RWPE2 (cell line): ENCODE measurements at regions not wholly inside any gene's neighbourhood (a gene's known extent, or its start where the extent isn't known, plus 50 kb on each side); places are given as distances from the start of the nearest gene placed in this dataset.

Source experiments
- ATAC-seq: fragments of 200-7000 bp; cut with Tn5 transposase; 3 replicates; pipeline ENCODE4 v1.9.1; 2021; ENCODE audit warnings: low read depth
- DNase-seq: peaks from one replicate; pipeline ENCODE4 v3.0.0-alpha.2; 2020; ENCODE audit warnings: low spot score
- H3K27ac ChIP-seq: fragments of 450-650 bp; 2 replicates; pipeline ENCODE4 v1.5.1; 2017; ENCODE audit warnings: mild to moderate bottlenecking; ENCODE audit not compliant: poor library complexity, severe bottlenecking
- H3K27me3 ChIP-seq: fragments of 250-450 bp; sonication (Bioruptor Pico); 2 replicates; pipeline ENCODE4 v1.5.1; 2021; ENCODE audit warnings: mild to moderate bottlenecking, moderate library complexity; ENCODE audit not compliant: insufficient read depth, poor library complexity, severe bottlenecking
- H3K36me3 ChIP-seq: fragments of 250-450 bp; sonication (Bioruptor Pico); 2 replicates; pipeline ENCODE4 v1.5.1; 2020; ENCODE audit warnings: low read depth, mild to moderate bottlenecking, moderate library complexity
- H3K4me1 ChIP-seq: fragments of 250-450 bp; sonication (Bioruptor Pico); 2 replicates; pipeline ENCODE4 v1.5.1; 2021; ENCODE audit warnings: mild to moderate bottlenecking, moderate library complexity; ENCODE audit not compliant: insufficient read depth, poor library complexity, severe bottlenecking
- H3K4me3 ChIP-seq: fragments of 250-450 bp; sonication (Bioruptor Pico); 2 replicates; pipeline ENCODE4 v1.5.1; 2021; ENCODE audit warnings: mild to moderate bottlenecking, moderate library complexity; ENCODE audit not compliant: severe bottlenecking
- H3K9me3 ChIP-seq: fragments of 250-450 bp; sonication (Bioruptor Pico); 2 replicates; pipeline ENCODE4 v1.5.1; 2021; ENCODE audit warnings: mild to moderate bottlenecking, moderate library complexity; ENCODE audit not compliant: severe bottlenecking
- CTCF ChIP-seq: fragments of 450-650 bp; IDR thresholded peaks from one replicate; pipeline ENCODE4 v1.5.1; 2017; ENCODE audit warnings: mild to moderate bottlenecking, moderate library complexity; ENCODE audit not compliant: poor library complexity, severe bottlenecking

GRCh38 chr5:87853541-87853940 lies 415.1 kb downstream of the TMEM161B start:
- no peak for TF ChIP-seq CTCF
- H3K27me3 ChIP-seq = peaks cover 17% of the 10 kb centered on the region
- ATAC-seq = no peak

GRCh38 chr5:87851603-87852002 lies 417.0 kb downstream of the TMEM161B start:
- no peak for TF ChIP-seq CTCF
- H3K4me1 ChIP-seq = no peaks in the 10 kb centered on the region
- H3K4me3 ChIP-seq = no peak overlapping the region

More at GRCh38 chr5:87853541-87853940, 415.1 kb downstream of the TMEM161B start:
- no peak overlapping the region for H3K27ac ChIP-seq
- no peak for DNase-seq
- H3K36me3 ChIP-seq = no peaks in the 10 kb centered on the region
- no peaks in the 10 kb centered on the region for H3K9me3 ChIP-seq
- H3K4me1 ChIP-seq = no peaks in the 10 kb centered on the region
- no peak overlapping the region for H3K4me3 ChIP-seq

GRCh38 chr5:87850843-87851242 lies 417.8 kb downstream of the TMEM161B start:
- H3K27me3 ChIP-seq = peaks cover 10% of the 10 kb centered on the region
- H3K4me1 ChIP-seq = no peaks in the 10 kb centered on the region
- H3K9me3 ChIP-seq = no peaks in the 10 kb centered on the region
- H3K36me3 ChIP-seq = no peaks in the 10 kb centered on the region
- H3K27ac ChIP-seq = no peak overlapping the region
- no peak for TF ChIP-seq CTCF
- H3K4me3 ChIP-seq = no peak overlapping the region
- DNase-seq = no peak
- 0 out of 3 replicates have a peak, but pooled peaks have one; percentile 23 for ATAC-seq

More at GRCh38 chr5:87851603-87852002, 417.0 kb downstream of the TMEM161B start:
- H3K27ac ChIP-seq = no peak overlapping the region
- H3K9me3 ChIP-seq = no peaks in the 10 kb centered on the region
- no peak for DNase-seq
- peaks cover 10% of the 10 kb centered on the region for H3K27me3 ChIP-seq
- no peaks in the 10 kb centered on the region for H3K36me3 ChIP-seq
- no peak for ATAC-seq

GRCh38 chr5:87845734-87846133 lies 422.9 kb downstream of the TMEM161B start:
- Histone ChIP-seq H3K27ac (no peak overlapping the region), H3K27me3 (peaks cover 2% of the 10 kb centered on the region), H3K36me3 (no peaks in the 10 kb centered on the region), H3K9me3 (no peaks in the 10 kb centered on the region), H3K4me3 (no peak overlapping the region), H3K4me1 (no peaks in the 10 kb centered on the region)
- no peak for ATAC-seq
- TF ChIP-seq CTCF = no peak
- DNase-seq = no peak

- Histone ChIP-seq H3K4me3 (no peak overlapping the region), H3K27ac (no peak overlapping the region), H3K36me3 (no peaks in the 10 kb centered on the region), H3K27me3 (no peaks in the 10 kb centered on the region), H3K9me3 (no peaks in the 10 kb centered on the region), H3K4me1 (no peaks in the 10 kb centered on the region)
- no peak for ATAC-seq
- TF ChIP-seq CTCF = no peak
- no peak for DNase-seq
Measured at GRCh38 chr5:87844866-87845265, 423.8 kb downstream of the TMEM161B start.
